ENCODE measurements at regions not wholly inside any gene's neighbourhood (a gene's known extent, or its start where the extent isn't known, plus 50 kb on each side); places are given as distances from the start of the nearest gene placed in this dataset.

DNA sequence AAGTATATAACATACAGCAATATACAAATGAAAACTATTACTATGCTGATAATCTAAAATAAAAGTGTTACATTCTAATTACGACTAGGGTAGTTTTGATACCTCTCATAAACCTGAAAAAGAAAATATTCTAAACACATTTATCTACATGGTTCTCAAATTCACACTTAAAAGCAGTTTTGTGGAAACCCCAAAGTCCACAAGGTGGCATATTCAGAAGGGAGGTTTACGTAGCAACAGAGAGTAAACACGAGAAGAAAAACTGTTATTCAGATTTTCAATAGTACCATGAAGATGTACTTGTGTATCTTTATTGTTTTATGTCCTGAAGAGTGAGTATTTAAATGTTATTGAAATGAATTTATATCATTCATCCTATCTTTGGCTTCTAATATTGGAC is 275.9 kb upstream of the KLHL1 start:
- no peaks in the 10 kb centered on the region for H3K36me3 Mint-ChIP-seq (ENCODE audit: low read depth)
- no peak overlapping the region for H3K27ac Mint-ChIP-seq
- H3K4me1 Mint-ChIP-seq: no peaks in the 10 kb centered on the region
- H3K4me3 Mint-ChIP-seq: no peak overlapping the region
- no peaks in the 10 kb centered on the region for H3K27me3 Mint-ChIP-seq
- peaks cover 3% of the 10 kb centered on the region for H3K9me3 Mint-ChIP-seq
- DNase-seq: no peak
- POLR2A ChIA-PET: no interaction called here
- CTCF ChIA-PET: no interaction called here

DNA sequence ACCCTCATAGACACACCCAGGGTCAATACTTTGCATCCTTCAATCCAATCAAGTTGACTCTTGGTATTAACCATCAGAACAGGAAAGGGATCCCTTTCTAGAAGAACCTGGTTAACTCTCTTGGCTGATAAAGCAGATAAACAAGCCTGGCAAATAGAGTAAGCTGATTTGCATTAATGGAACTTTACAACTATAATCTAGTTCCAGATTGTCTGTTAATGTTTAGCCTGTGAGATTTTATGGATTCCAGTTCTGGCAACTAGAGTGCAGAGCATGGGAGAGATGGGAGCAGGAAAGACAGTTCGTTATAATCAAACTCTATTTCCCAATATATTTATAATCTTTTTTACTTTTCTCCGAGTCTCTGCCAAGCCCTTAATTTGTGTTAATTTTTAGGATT is 272.6 kb upstream of the KLHL1 start:
- no peak overlapping the region for H3K4me3 Mint-ChIP-seq
- no peak for DNase-seq
- H3K36me3 Mint-ChIP-seq (ENCODE audit: low read depth): no peaks in the 10 kb centered on the region
- H3K27ac Mint-ChIP-seq: no peak overlapping the region
- H3K9me3 Mint-ChIP-seq: no peaks in the 10 kb centered on the region
- ChIA-PET POLR2A (no interaction called here), CTCF (no interaction called here)
- no peaks in the 10 kb centered on the region for H3K4me1 Mint-ChIP-seq
- no peaks in the 10 kb centered on the region for H3K27me3 Mint-ChIP-seq

DNA sequence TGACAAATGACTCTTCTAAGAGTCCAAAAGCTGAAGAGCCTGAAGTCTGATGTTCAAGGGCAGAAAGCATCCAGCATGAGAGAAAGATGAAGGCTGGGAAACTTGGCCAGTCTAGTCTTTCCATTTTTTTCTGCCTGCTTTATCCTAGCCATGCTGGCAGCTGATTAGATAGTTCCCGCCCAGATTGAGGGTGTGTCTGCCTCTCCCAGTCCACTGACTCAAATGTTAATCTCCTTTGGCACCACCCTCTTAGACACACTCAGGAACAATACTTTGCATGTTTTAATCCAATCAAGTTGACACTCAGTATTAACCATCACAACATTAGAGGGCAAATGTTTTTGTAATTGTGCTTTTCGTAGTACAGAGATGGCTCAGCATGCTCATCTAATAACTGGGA is 267.5 kb upstream of the KLHL1 start:
- no peak overlapping the region for H3K27ac Mint-ChIP-seq
- no peaks in the 10 kb centered on the region for H3K9me3 Mint-ChIP-seq
- H3K4me3 Mint-ChIP-seq: no peak overlapping the region
- no peak for DNase-seq
- POLR2A ChIA-PET: no interaction called here
- no peaks in the 10 kb centered on the region for H3K36me3 Mint-ChIP-seq (ENCODE audit: low read depth)
- H3K4me1 Mint-ChIP-seq: no peaks in the 10 kb centered on the region
- H3K27me3 Mint-ChIP-seq: no peaks in the 10 kb centered on the region
- CTCF ChIA-PET: no interaction called here

DNA sequence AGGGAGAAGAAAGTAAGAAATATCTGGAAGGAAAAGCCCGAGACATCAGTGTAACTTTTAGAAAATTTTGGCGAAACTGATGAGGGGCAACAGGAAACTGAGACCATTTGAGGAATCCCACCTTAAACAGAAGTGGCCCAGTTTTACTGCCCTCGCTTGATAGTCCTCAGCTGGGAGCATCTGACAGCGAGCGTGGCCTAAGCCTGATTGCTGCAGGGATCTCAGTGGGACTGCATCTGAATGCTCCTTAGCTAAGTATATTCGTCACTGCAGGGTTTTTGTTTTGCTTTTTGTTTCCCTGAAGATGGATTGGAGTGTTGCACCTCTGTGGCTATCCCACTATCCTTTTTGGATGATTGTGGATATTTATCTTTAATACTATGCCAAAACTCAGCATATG is 262.7 kb upstream of the KLHL1 start:
- no peak overlapping the region for H3K4me3 Mint-ChIP-seq
- H3K4me1 Mint-ChIP-seq: no peaks in the 10 kb centered on the region
- ChIA-PET CTCF (no interaction called here), POLR2A (no interaction called here)
- no peaks in the 10 kb centered on the region for H3K9me3 Mint-ChIP-seq
- DNase-seq: no peak
- no peak overlapping the region for H3K27ac Mint-ChIP-seq
- H3K27me3 Mint-ChIP-seq: no peaks in the 10 kb centered on the region
- no peaks in the 10 kb centered on the region for H3K36me3 Mint-ChIP-seq (ENCODE audit: low read depth)

DNA sequence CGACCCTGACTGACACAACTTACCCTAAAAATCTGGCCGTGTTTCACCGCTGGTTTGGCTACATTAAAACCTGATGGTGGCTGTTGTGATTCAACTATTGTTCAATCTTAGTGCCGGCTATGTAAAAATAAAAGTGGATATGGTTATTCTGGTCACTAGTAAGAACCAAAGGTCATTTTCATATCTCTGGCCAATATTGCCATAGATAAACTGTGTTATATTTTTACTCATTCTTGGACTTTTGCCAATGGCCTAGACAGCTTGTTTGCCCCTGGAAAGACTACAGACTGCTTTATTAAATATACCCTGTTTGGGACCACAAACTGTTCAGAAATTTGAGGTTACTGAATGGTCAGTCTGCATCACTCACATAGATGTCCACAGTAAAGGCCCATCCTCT is 258.5 kb upstream of the KLHL1 start:
- Mint-ChIP-seq H3K27ac (no peak overlapping the region), H3K4me3 (no peak overlapping the region), H3K36me3 (ENCODE audit: low read depth) (no peaks in the 10 kb centered on the region), H3K9me3 (no peaks in the 10 kb centered on the region), H3K27me3 (no peaks in the 10 kb centered on the region), H3K4me1 (no peaks in the 10 kb centered on the region)
- CTCF ChIA-PET: no interaction called here
- POLR2A ChIA-PET: no interaction called here
- DNase-seq: no peak

DNA sequence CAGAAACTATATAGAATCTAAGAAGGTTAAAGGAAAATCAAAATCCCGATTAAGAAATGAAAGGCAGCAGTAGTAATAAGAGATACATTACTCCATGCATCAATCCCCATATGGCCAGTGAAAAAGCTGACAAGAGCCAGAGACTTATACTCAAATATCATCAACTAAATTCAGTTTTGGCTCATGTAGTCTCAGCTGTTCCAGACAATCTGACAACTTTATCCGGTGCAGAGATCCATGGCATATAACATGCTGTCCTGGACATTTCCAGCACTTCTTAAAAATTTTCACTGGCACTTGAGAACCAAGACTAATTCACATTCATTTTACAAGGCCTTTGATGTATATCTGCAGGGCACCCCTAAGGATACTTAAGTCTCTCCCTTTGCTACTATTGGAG is 255.7 kb upstream of the KLHL1 start:
- DNase-seq: no peak
- no peaks in the 10 kb centered on the region for H3K27me3 Mint-ChIP-seq
- no peak overlapping the region for H3K4me3 Mint-ChIP-seq
- POLR2A ChIA-PET: no interaction called here
- H3K36me3 Mint-ChIP-seq (ENCODE audit: low read depth): no peaks in the 10 kb centered on the region
- H3K27ac Mint-ChIP-seq: no peak overlapping the region
- CTCF ChIA-PET: no interaction called here
- no peaks in the 10 kb centered on the region for H3K4me1 Mint-ChIP-seq
- H3K9me3 Mint-ChIP-seq: no peaks in the 10 kb centered on the region

DNA sequence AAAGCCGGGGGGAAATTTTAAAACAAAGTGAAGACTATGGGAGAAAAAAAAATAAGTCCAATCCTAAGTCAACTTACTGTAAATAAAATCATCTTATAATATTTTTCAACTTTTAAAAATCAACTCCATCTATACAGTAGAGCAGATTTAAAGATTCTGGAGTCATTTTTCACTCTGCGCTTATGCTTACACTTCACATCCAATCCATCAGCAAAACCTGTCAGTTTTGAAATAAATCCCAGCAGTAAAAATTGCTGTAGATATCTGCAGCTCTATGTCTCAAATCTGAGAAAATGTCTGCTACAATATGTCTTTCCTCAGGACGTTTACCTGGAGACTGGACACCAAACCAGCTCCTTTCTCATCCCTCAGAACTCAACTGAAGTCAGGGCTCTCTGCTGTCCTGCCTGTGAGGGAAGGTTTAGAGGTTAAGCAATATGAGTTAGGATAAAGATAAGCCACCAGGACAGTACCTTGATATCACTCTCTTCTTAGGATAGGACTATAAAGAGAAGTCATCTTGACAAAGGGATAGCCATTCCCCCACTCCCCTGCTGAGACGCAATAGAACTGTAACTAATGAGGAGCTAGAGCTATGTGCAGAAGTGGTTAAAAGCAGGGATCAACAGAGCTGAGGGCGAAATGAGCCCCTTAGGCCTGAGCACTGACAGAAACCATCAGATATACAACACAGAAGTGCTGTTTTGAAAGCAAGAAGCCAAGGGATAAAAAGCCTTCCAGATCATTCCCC is 254.7 kb upstream of the KLHL1 start:
- ChIA-PET POLR2A (no interaction called here), CTCF (no interaction called here)
- no peak for DNase-seq
- Mint-ChIP-seq H3K36me3 (ENCODE audit: low read depth) (no peaks in the 10 kb centered on the region), H3K27ac (no peak overlapping the region), H3K27me3 (no peaks in the 10 kb centered on the region), H3K4me3 (no peak overlapping the region), H3K4me1 (no peaks in the 10 kb centered on the region), H3K9me3 (no peaks in the 10 kb centered on the region)

DNA sequence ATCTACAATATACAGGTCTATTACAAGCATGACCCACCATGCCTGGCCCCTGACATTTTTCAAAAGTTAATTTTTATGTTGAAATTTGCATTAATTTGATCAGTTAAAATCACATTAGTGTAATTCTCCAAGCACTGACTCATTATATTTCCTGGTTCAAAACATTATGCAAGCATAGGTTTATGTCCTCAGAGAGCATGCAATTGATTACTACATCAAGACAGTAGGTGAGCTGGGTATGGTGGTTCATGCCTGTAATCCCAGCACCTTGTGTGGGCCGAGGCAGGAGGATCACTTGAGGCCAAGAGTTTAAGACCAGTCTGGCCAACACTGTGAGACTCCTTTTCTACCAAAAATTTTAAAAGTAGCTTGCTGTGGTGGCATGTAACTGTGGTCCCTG is 248.8 kb upstream of the KLHL1 start:
- DNase-seq: no peak
- Mint-ChIP-seq H3K36me3 (ENCODE audit: low read depth) (no peaks in the 10 kb centered on the region), H3K9me3 (peaks cover 2% of the 10 kb centered on the region), H3K4me3 (no peak overlapping the region), H3K27ac (no peak overlapping the region), H3K4me1 (no peaks in the 10 kb centered on the region), H3K27me3 (no peaks in the 10 kb centered on the region)
- ChIA-PET POLR2A (no interaction called here), CTCF (no interaction called here)

DNA sequence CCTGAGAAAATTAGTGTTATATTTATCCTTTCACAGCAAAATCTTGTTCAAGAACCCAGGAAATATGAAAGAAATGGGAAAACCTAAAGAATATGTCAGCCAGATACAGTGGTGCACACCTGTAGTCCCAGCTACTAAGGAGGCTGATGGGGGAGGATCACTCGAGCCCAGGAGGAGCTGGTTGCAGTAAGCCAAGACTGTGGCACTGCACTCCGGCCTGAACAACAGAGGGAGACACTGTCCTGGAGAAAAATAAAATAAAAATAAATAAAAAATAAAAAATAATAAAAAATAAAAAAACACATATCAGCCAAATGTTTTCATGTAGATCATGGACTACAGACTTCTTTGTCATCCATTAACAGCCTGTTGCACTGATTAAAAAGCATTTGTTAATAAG is 244.8 kb upstream of the KLHL1 start:
- no peaks in the 10 kb centered on the region for H3K4me1 Mint-ChIP-seq
- no peak overlapping the region for H3K27ac Mint-ChIP-seq
- H3K4me3 Mint-ChIP-seq: no peak overlapping the region
- no peaks in the 10 kb centered on the region for H3K27me3 Mint-ChIP-seq
- peaks cover 6% of the 10 kb centered on the region for H3K9me3 Mint-ChIP-seq
- no peaks in the 10 kb centered on the region for H3K36me3 Mint-ChIP-seq (ENCODE audit: low read depth)
- ChIA-PET CTCF (no interaction called here), POLR2A (no interaction called here)
- DNase-seq: no peak

DNA sequence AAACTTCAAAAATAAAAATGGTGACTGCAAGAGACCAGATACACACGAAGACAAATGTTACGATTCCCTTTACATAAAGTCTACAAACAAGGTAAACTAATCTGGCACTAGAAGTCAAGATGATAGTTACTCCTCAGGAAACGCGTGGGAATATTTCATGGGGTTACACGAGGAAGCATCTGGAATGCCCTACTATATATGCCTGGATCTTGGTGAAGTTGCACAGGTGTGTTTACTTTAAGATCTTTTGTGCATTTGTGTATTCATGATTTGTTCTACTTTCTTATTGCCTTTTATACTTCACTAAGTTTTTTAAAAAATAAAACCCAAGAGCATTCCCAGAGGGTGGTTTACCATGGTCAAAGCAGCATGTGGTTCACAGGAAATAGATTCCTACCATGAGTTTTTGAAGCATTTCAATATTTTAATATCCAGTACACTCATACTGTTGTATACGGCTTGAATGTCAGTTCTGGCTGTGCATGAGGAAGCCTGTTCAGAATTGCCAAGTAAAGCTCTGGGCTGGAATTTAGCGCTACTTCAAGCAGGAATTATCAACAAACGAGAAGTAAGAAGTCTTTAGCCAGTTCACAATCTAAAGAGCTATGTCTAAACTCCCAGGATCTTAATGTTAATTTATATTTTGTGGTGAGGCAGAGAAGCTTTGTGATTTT is 239.8 kb upstream of the KLHL1 start:
- Mint-ChIP-seq H3K27ac (no peak overlapping the region), H3K9me3 (peaks cover 8% of the 10 kb centered on the region), H3K4me3 (no peak overlapping the region), H3K4me1 (no peaks in the 10 kb centered on the region), H3K27me3 (no peaks in the 10 kb centered on the region), H3K36me3 (ENCODE audit: low read depth) (no peaks in the 10 kb centered on the region)
- ChIA-PET CTCF (no interaction called here), POLR2A (no interaction called here)
- no peak for DNase-seq

DNA sequence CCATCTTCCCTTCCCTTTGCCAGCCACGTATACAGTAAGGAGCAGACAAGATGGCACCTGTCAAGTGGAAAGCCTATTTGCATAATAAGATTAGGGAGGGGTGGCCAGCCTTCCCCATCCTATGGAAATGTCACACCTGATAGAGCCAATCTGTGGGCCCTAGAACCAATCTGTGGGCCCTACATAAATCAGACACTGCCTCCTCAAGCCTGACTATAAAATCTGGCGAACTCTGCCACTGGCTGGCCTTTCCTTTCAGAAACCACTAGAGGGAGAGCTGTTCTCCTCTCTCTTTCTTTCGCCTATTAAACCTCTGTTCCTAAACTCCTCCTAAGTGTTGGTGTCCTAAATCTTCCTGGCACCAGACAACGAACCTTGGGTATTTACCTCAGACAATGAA is 231.5 kb upstream of the KLHL1 start:
- no peaks in the 10 kb centered on the region for H3K9me3 Mint-ChIP-seq
- CTCF ChIA-PET: no interaction called here

DNA sequence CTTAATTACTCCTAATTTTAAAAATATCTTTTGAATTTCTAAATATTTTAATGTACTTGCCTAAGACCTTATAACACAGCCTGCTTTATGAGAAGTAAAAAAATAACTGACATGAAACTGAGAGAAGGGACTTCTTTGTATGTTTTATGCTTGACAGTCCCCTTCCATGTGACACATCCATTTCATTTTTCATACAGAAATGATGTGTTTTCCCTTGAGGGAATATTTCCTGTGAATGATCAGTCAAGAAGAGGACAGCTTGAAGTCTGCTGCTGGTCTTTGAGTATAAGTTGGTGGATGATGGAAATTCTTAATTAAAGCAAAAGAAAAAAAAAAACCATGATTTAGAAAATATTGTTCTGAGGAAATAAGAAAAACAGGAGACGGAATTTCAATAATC is 230.4 kb upstream of the KLHL1 start:
- POLR2A ChIA-PET: no interaction called here
- Mint-ChIP-seq H3K27ac (no peak overlapping the region), H3K4me3 (no peak overlapping the region), H3K36me3 (ENCODE audit: low read depth) (no peaks in the 10 kb centered on the region), H3K9me3 (no peaks in the 10 kb centered on the region), H3K4me1 (no peaks in the 10 kb centered on the region), H3K27me3 (no peaks in the 10 kb centered on the region)
- CTCF ChIA-PET: no interaction called here
- no peak for DNase-seq

More for the DNA sequence above, 231.5 kb upstream of the KLHL1 start:
- POLR2A ChIA-PET: no interaction called here
- DNase-seq: no peak
- H3K27me3 Mint-ChIP-seq: no peaks in the 10 kb centered on the region
- no peaks in the 10 kb centered on the region for H3K4me1 Mint-ChIP-seq
- no peak overlapping the region for H3K27ac Mint-ChIP-seq
- no peaks in the 10 kb centered on the region for H3K36me3 Mint-ChIP-seq (ENCODE audit: low read depth)
- H3K4me3 Mint-ChIP-seq: no peak overlapping the region

DNA sequence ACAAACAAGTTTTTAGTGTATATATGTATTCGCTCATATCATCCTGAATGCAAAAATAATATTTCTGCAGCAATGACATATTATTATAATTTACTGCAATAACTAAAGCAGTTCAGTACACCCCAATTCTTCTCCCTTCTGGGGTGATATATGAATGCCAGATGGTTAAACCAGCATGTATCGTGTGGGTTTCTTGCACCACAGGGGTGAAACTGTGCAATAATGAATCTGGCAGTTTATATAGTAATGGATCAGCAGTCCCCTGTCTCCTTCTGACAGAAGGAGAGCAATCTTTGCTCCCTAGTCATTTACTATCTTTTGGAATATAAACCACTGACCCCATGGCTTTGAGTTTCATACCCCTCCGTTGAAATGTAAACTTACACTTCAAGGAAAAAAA is 228.6 kb upstream of the KLHL1 start:
- no peak for DNase-seq
- ChIA-PET POLR2A (no interaction called here), CTCF (no interaction called here)
- Mint-ChIP-seq H3K36me3 (ENCODE audit: low read depth) (no peaks in the 10 kb centered on the region), H3K27ac (no peak overlapping the region), H3K4me1 (no peaks in the 10 kb centered on the region), H3K9me3 (no peaks in the 10 kb centered on the region), H3K4me3 (no peak overlapping the region), H3K27me3 (no peaks in the 10 kb centered on the region)

DNA sequence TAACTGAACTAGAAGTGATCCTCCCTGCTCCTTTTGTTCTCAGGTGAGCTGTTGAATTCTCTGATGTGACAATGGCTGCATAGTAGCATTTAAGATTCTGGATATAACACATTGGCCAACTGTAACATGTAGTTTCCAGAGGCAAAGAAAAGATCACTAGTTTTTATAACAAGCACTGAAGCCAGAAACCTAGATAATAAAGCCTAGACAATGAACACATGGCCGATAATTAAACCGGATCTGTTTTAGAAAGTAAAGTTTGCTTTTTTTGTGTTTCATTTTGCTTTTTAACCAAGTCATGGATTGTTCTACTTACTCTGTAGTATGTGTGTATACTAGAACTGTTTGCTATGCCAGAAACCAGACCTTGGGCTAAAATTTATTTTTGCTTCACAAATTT is 225.5 kb upstream of the KLHL1 start:
- Mint-ChIP-seq H3K27me3 (no peaks in the 10 kb centered on the region), H3K9me3 (no peaks in the 10 kb centered on the region), H3K36me3 (ENCODE audit: low read depth) (no peaks in the 10 kb centered on the region), H3K27ac (no peak overlapping the region), H3K4me3 (no peak overlapping the region), H3K4me1 (no peaks in the 10 kb centered on the region)
- POLR2A ChIA-PET: no interaction called here
- no peak for DNase-seq
- CTCF ChIA-PET: no interaction called here

Data from activated CD4-positive, alpha-beta T cell treated with anti-CD3 and anti-CD28 coated beads, Interleukin-2, amount 10 ng/mL, durations not matched to agents 7 days and 5 days (primary cell).